NB4 (cell line): ENCODE measurements at regions not wholly inside any gene's neighbourhood (a gene's known extent, or its start where the extent isn't known, plus 50 kb on each side); places are given as distances from the start of the nearest gene placed in this dataset.

Experiments used
- CTCF ChIP-seq: IDR thresholded peaks from one replicate; pipeline ENCODE4 v1.5.1; 2012; ENCODE audit warnings: low read depth, low read length
- MYC ChIP-seq: IDR thresholded peaks from 2 replicates; pipeline ENCODE4 v1.6.1; 2011; ENCODE audit warnings: low read depth, low read length
- POLR2A ChIP-seq: IDR thresholded peaks from 2 replicates; pipeline ENCODE4 v1.6.1; 2011; ENCODE audit warnings: mild to moderate bottlenecking; ENCODE audit not compliant: insufficient read length; ENCODE audit errors: extremely low read depth

GRCh38 chr14:61609884-61610283 lies 85.4 kb upstream of the HIF1A start:
- TF ChIP-seq CTCF, result no peak
- no peak for TF ChIP-seq POLR2A
- no peak for TF ChIP-seq MYC
